GM23338 (cell line): ENCODE measurements at regions not wholly inside any gene's neighbourhood (a gene's known extent, or its start where the extent isn't known, plus 50 kb on each side); places are given as distances from the start of the nearest gene placed in this dataset.
"Not testable (repeated sequence)": the region's sequence is repeated elsewhere in the genome, so short reads cannot be mapped to it uniquely, and the experiment has no call there.

ENCODE experiments used
- ATAC-seq: fragments of 200-7000 bp; cut with Tn5 transposase; 3 replicates; pipeline ENCODE4 v1.9.1; 2020
- DNase-seq: peaks from one replicate; pipeline ENCODE4 v3.0.0-alpha.2; 2015; ENCODE audit warnings: low spot score
- H2AFZ ChIP-seq: fragments of 200-600 bp; sonication (generic); 2 replicates; pipeline ENCODE4 v1.8.0; 2016; ENCODE audit warnings: antibody characterized with exemption, mild to moderate bottlenecking, moderate library complexity
- H3F3A ChIP-seq: fragments of 200-600 bp; sonication (generic); replicated peaks from 2 replicates; pipeline ENCODE4 v1.8.0; 2017; ENCODE audit warnings: antibody characterized with exemption, mixed run types, low read depth
- H3K27ac ChIP-seq: fragments of 200-600 bp; sonication (generic); 2 replicates; pipeline ENCODE4 v1.6.1; 2016; ENCODE audit warnings: low read depth
- H3K27me3 ChIP-seq: fragments of 200-600 bp; sonication (generic); 2 replicates; pipeline ENCODE4 v1.8.0; 2016; ENCODE audit warnings: mild to moderate bottlenecking, mixed run types, moderate library complexity; ENCODE audit not compliant: insufficient read depth
- H3K36me3 ChIP-seq: fragments of 200-600 bp; sonication (generic); 2 replicates; pipeline ENCODE4 v1.8.0; 2016; ENCODE audit warnings: mild to moderate bottlenecking; ENCODE audit not compliant: insufficient read depth
- H3K4me1 ChIP-seq: fragments of 200-600 bp; sonication (generic); 2 replicates; pipeline ENCODE4 v1.8.0; 2016; ENCODE audit warnings: mild to moderate bottlenecking, moderate library complexity; ENCODE audit not compliant: insufficient read depth
- H3K4me2 ChIP-seq: fragments of 200-600 bp; sonication (generic); 2 replicates; pipeline ENCODE4 v1.7.1; 2017; ENCODE audit warnings: mixed run types
- H3K4me3 ChIP-seq: fragments of 200-600 bp; sonication (generic); 2 replicates; pipeline ENCODE4 v1.6.1; 2016; ENCODE audit warnings: mixed run types
- H3K79me2 ChIP-seq: fragments of 200-600 bp; sonication (generic); replicated peaks from 2 replicates; pipeline ENCODE4 v1.8.0; 2017; ENCODE audit warnings: mild to moderate bottlenecking; ENCODE audit not compliant: insufficient read depth
- H3K9me2 ChIP-seq: fragments of 200-600 bp; sonication (generic); 2 replicates; pipeline ENCODE4 v1.8.0; 2017; ENCODE audit not compliant: insufficient read depth
- H4K20me1 ChIP-seq: fragments of 200-600 bp; sonication (generic); replicated peaks from 2 replicates; pipeline ENCODE4 v1.8.0; 2017; ENCODE audit warnings: mild to moderate bottlenecking; ENCODE audit not compliant: insufficient read depth
- H3K27ac Mint-ChIP-seq: 2 replicates; pipeline ENCODE4 v1.8.0; 2020; ENCODE audit warnings: inconsistent platforms, mild to moderate bottlenecking, moderate library complexity, mixed read lengths
- H3K27me3 Mint-ChIP-seq: 3 replicates; pipeline ENCODE4 v1.8.0; 2022; ENCODE audit warnings: low read depth, mild to moderate bottlenecking, moderate library complexity, mixed read lengths, inconsistent platforms; ENCODE audit not compliant: insufficient read depth, poor library complexity
- H3K36me3 Mint-ChIP-seq: 3 replicates; pipeline ENCODE4 v1.8.0; 2021; ENCODE audit warnings: low read depth, mild to moderate bottlenecking, inconsistent platforms, moderate library complexity, mixed read lengths
- H3K4me1 Mint-ChIP-seq: 3 replicates; pipeline ENCODE4 v1.8.0; 2020; ENCODE audit warnings: mild to moderate bottlenecking, inconsistent platforms, mixed read lengths
- H3K4me3 Mint-ChIP-seq: 3 replicates; pipeline ENCODE4 v1.8.0; 2021; ENCODE audit warnings: moderate library complexity, mild to moderate bottlenecking, inconsistent platforms, mixed read lengths
- H3K9me3 Mint-ChIP-seq: 3 replicates; pipeline ENCODE4 v1.8.0; 2020; ENCODE audit warnings: moderate library complexity, mild to moderate bottlenecking, inconsistent platforms, mixed read lengths
- CREB1 ChIP-seq: fragments of 250-450 bp; sonication (Bioruptor Pico); IDR thresholded peaks from 2 replicates; pipeline ENCODE4 v1.5.0; 2020; ENCODE audit warnings: low read depth, mild to moderate bottlenecking, moderate library complexity
- CTCF ChIP-seq, 2 experiments: fragments of 200-600 bp in 1 of 2; sonication (generic) in 1 of 2; conservative IDR thresholded peaks; 2 replicates each; pipeline versions ENCODE4 v1.5.1 to v1.6.1; 2016 to 2017; ENCODE audit warnings: antibody characterized with exemption in 2 of 2, low read depth in 2 of 2, mild to moderate bottlenecking in 2 of 2, moderate library complexity in 1 of 2
- ETS1 ChIP-seq: IDR thresholded peaks from 2 replicates; pipeline ENCODE4 v1.6.1; 2016; ENCODE audit warnings: antibody characterized with exemption
- EZH2 ChIP-seq: fragments of 200-600 bp; sonication (generic); IDR thresholded peaks from one replicate; pipeline ENCODE4 v1.8.0; 2017; ENCODE audit warnings: antibody characterized with exemption, mild to moderate bottlenecking, low read depth; ENCODE audit not compliant: unreplicated experiment
- JUNB ChIP-seq: IDR thresholded peaks from one replicate; pipeline ENCODE4 v1.6.1; 2016; ENCODE audit warnings: antibody characterized with exemption; ENCODE audit not compliant: unreplicated experiment
- NANOG ChIP-seq: IDR thresholded peaks from 2 replicates; pipeline ENCODE4 v1.6.1; 2016; ENCODE audit warnings: antibody characterized with exemption, borderline replicate concordance
- REST ChIP-seq: IDR thresholded peaks from one replicate; pipeline ENCODE4 v1.6.1; 2018; ENCODE audit warnings: antibody characterized with exemption; ENCODE audit not compliant: unreplicated experiment
- STAT1 ChIP-seq: IDR thresholded peaks from one replicate; pipeline ENCODE4 v1.6.1; 2016; ENCODE audit warnings: antibody characterized with exemption; ENCODE audit not compliant: unreplicated experiment
- ZNF114 ChIP-seq: fragments of 250-450 bp; sonication (Bioruptor Pico); IDR thresholded peaks from 2 replicates; pipeline ENCODE4 v1.5.0; 2020; ENCODE audit warnings: mild to moderate bottlenecking, moderate library complexity
- ZNF331 ChIP-seq: fragments of 250-450 bp; sonication (Bioruptor Pico); IDR thresholded peaks from 2 replicates; pipeline ENCODE4 v1.5.0; 2020; ENCODE audit warnings: low read depth, mild to moderate bottlenecking, moderate library complexity

- TF ChIP-seq CTCF (conservative IDR thresholded peaks at IDR 0.05; ENCODE audit: low read depth in 2 of 2) = no peak
- TF ChIP-seq NANOG = no peak
- no peak for TF ChIP-seq EZH2
- no peak for TF ChIP-seq STAT1
- no peak for TF ChIP-seq ZNF114 (CRISPR knock-in tag)
- TF ChIP-seq ZNF331 = no peak
These were observed 63.7 kb downstream of the MAP10 start (continued) for GRCh38 chr1:232868793-232869491.

GRCh38 chr1:232871291-232871969 is 66.2 kb downstream of the MAP10 start:
- H3F3A ChIP-seq, H3K36me3 ChIP-seq, H3K4me3 ChIP-seq, H4K20me1 ChIP-seq, H3K4me2 ChIP-seq, H3K27ac ChIP-seq, H3K27me3 ChIP-seq, ATAC-seq, H3K9me2 ChIP-seq, H3K4me1 Mint-ChIP-seq, H2AFZ ChIP-seq, H3K36me3 Mint-ChIP-seq, H3K4me1 ChIP-seq, H3K27me3 Mint-ChIP-seq, DNase-seq, H3K79me2 ChIP-seq, H3K4me3 Mint-ChIP-seq, H3K27ac Mint-ChIP-seq, H3K9me3 Mint-ChIP-seq: not testable (repeated sequence)

- ATAC-seq = no peak
- H2AFZ ChIP-seq = no peak overlapping the region
These were observed 67.1 kb downstream of the MAP10 start for GRCh38 chr1:232872284-232872683.

More at GRCh38 chr1:232872284-232872683, 67.1 kb downstream of the MAP10 start:
- Histone ChIP-seq H3K4me1 (no peaks in the 10 kb centered on the region), H3K9me2 (peaks cover 9% of the 10 kb centered on the region; the same call in 1 of the 2 replicates), H3K27me3 (no peaks in the 10 kb centered on the region), H3K36me3 (no peaks in the 10 kb centered on the region), H3K27ac (no peak overlapping the region), H3K4me3 (no peak overlapping the region), H3K79me2 (no peaks in the 10 kb centered on the region), H4K20me1 (no peaks in the 10 kb centered on the region), H3K4me2 (no peak overlapping the region), H3F3A (no peaks in the 10 kb centered on the region)
- H3K9me3 Mint-ChIP-seq = no peaks in the 10 kb centered on the region
- H3K36me3 Mint-ChIP-seq = no peaks in the 10 kb centered on the region
- DNase-seq = no peak
- no peaks in the 10 kb centered on the region for H3K27me3 Mint-ChIP-seq
- H3K27ac Mint-ChIP-seq = no peak overlapping the region
- TF ChIP-seq STAT1 (no peak), REST (no peak), EZH2 (no peak), ETS1 (no peak), ZNF331 (no peak), NANOG (no peak), CREB1 (no peak), JUNB (no peak), CTCF (conservative IDR thresholded peaks at IDR 0.05; ENCODE audit: low read depth in 2 of 2) (no peak)
- H3K4me1 Mint-ChIP-seq = no peaks in the 10 kb centered on the region
- H3K4me3 Mint-ChIP-seq = no peak overlapping the region
